Activated CD8-positive, alpha-beta memory T cell treated with anti-CD3 and anti-CD28 coated beads, Interleukin-2, amount 10 ng/mL, durations not matched to agents 7 days and 5 days (primary cell): ENCODE measurements at regions not wholly inside any gene's neighbourhood (a gene's known extent, or its start where the extent isn't known, plus 50 kb on each side); places are given as distances from the start of the nearest gene placed in this dataset.

ENCODE experiments used
- ATAC-seq: fragments of 150-1000 bp; cut with Tn5 transposase; one replicate; pipeline ENCODE4 v1.10.0; 2021; ENCODE audit warnings: moderate library complexity
- CTCF ChIA-PET: fragments of 350-600 bp; sonication (Branson Sonifier 250); formaldehyde crosslinking; loops from one replicate; lab custom pipeline; 2021; ENCODE audit warnings: antibody characterized with exemption; lab: Charles Lee
- DNase-seq: peaks from one replicate; pipeline ENCODE4 v3.0.0-alpha.2; 2020
- H3K27ac Mint-ChIP-seq: one replicate; pipeline ENCODE4 v1.8.0; 2021; ENCODE audit warnings: mild to moderate bottlenecking, mixed read lengths
- H3K27me3 Mint-ChIP-seq: one replicate; pipeline ENCODE4 v1.8.0; 2021; ENCODE audit warnings: mixed read lengths
- H3K36me3 Mint-ChIP-seq: one replicate; pipeline ENCODE4 v1.8.0; 2021; ENCODE audit warnings: mild to moderate bottlenecking, mixed read lengths
- H3K4me1 Mint-ChIP-seq: one replicate; pipeline ENCODE4 v1.8.0; 2021; ENCODE audit warnings: mixed read lengths
- H3K4me3 Mint-ChIP-seq: one replicate; pipeline ENCODE4 v1.8.0; 2021; ENCODE audit warnings: mild to moderate bottlenecking, moderate library complexity, mixed read lengths
- H3K9me3 Mint-ChIP-seq: one replicate; pipeline ENCODE4 v1.8.0; 2022; ENCODE audit warnings: low read depth, mixed read lengths

- H3K9me3 Mint-ChIP-seq = no peaks in the 10 kb centered on the region
- DNase-seq (no peak), ATAC-seq (no peak)
- no peaks in the 10 kb centered on the region for H3K36me3 Mint-ChIP-seq
- no peak overlapping the region for H3K27ac Mint-ChIP-seq
- no peaks in the 10 kb centered on the region for H3K4me1 Mint-ChIP-seq
- H3K27me3 Mint-ChIP-seq = peaks cover 39% of the 10 kb centered on the region
- no peak overlapping the region for H3K4me3 Mint-ChIP-seq
- CTCF ChIA-PET = no interaction called here
Observed at GRCh38 chr3:10570196-10570946, 65.0 kb upstream of the ATP2B2 start.

GRCh38 chr3:10574101-10574620, 68.8 kb upstream of the ATP2B2 start:
- CTCF ChIA-PET = no interaction called here
- no peak overlapping the region for H3K4me3 Mint-ChIP-seq
- H3K27me3 Mint-ChIP-seq = peaks cover 19% of the 10 kb centered on the region
- no peak overlapping the region for H3K27ac Mint-ChIP-seq
- H3K9me3 Mint-ChIP-seq = no peaks in the 10 kb centered on the region
- ATAC-seq (no peak), DNase-seq (no peak)
- no peaks in the 10 kb centered on the region for H3K4me1 Mint-ChIP-seq
- H3K36me3 Mint-ChIP-seq = no peaks in the 10 kb centered on the region

GRCh38 chr3:10575601-10576160, 70.3 kb upstream of the ATP2B2 start:
- no peak for DNase-seq
- CTCF ChIA-PET = no interaction called here
- H3K27ac Mint-ChIP-seq = no peak overlapping the region
- H3K36me3 Mint-ChIP-seq = no peaks in the 10 kb centered on the region
- no peaks in the 10 kb centered on the region for H3K9me3 Mint-ChIP-seq
- no peak for ATAC-seq
- no peak overlapping the region for H3K4me3 Mint-ChIP-seq
- H3K4me1 Mint-ChIP-seq = no peaks in the 10 kb centered on the region
- H3K27me3 Mint-ChIP-seq = peaks cover 17% of the 10 kb centered on the region

GRCh38 chr3:10577486-10577885, 72.1 kb upstream of the ATP2B2 start:
- no peaks in the 10 kb centered on the region for H3K9me3 Mint-ChIP-seq
- DNase-seq = no peak
- no peak overlapping the region for H3K4me3 Mint-ChIP-seq
- ATAC-seq = no peak
- CTCF ChIA-PET = no interaction called here
- peaks cover 17% of the 10 kb centered on the region for H3K27me3 Mint-ChIP-seq
- H3K36me3 Mint-ChIP-seq = no peaks in the 10 kb centered on the region
- no peaks in the 10 kb centered on the region for H3K4me1 Mint-ChIP-seq
- H3K27ac Mint-ChIP-seq = no peak overlapping the region

GRCh38 chr3:10580426-10580825, 75.0 kb upstream of the ATP2B2 start:
- Mint-ChIP-seq H3K27me3 (peaks cover 19% of the 10 kb centered on the region), H3K9me3 (no peaks in the 10 kb centered on the region), H3K4me3 (no peak overlapping the region), H3K27ac (no peak overlapping the region), H3K36me3 (no peaks in the 10 kb centered on the region), H3K4me1 (no peaks in the 10 kb centered on the region)
- ATAC-seq (no peak), DNase-seq (no peak)
- CTCF ChIA-PET = no interaction called here

GRCh38 chr3:10581251-10581650, 75.9 kb upstream of the ATP2B2 start:
- H3K9me3 Mint-ChIP-seq = no peaks in the 10 kb centered on the region
- ATAC-seq = no peak
- DNase-seq = no peak
- H3K27me3 Mint-ChIP-seq = peaks cover 27% of the 10 kb centered on the region
- CTCF ChIA-PET = no interaction called here
- H3K4me3 Mint-ChIP-seq = no peak overlapping the region
- H3K36me3 Mint-ChIP-seq = no peaks in the 10 kb centered on the region
- no peak overlapping the region for H3K27ac Mint-ChIP-seq
- H3K4me1 Mint-ChIP-seq = no peaks in the 10 kb centered on the region

- no peaks in the 10 kb centered on the region for H3K4me1 Mint-ChIP-seq
- H3K4me3 Mint-ChIP-seq = no peak overlapping the region
- no peaks in the 10 kb centered on the region for H3K36me3 Mint-ChIP-seq
- no peaks in the 10 kb centered on the region for H3K9me3 Mint-ChIP-seq
- no peak overlapping the region for H3K27ac Mint-ChIP-seq
- no peak for DNase-seq
- CTCF ChIA-PET = no interaction called here
- ATAC-seq = no peak
- peaks cover 28% of the 10 kb centered on the region for H3K27me3 Mint-ChIP-seq
Observed at GRCh38 chr3:10581716-10582115, 76.3 kb upstream of the ATP2B2 start.

- peaks cover 30% of the 10 kb centered on the region for H3K27me3 Mint-ChIP-seq
- CTCF ChIA-PET = no interaction called here
- no peaks in the 10 kb centered on the region for H3K36me3 Mint-ChIP-seq
- ATAC-seq (no peak), DNase-seq (no peak)
- H3K4me1 Mint-ChIP-seq = no peaks in the 10 kb centered on the region
- no peak overlapping the region for H3K27ac Mint-ChIP-seq
- H3K9me3 Mint-ChIP-seq = no peaks in the 10 kb centered on the region
- no peak overlapping the region for H3K4me3 Mint-ChIP-seq
Observed at GRCh38 chr3:10582733-10583132, 77.3 kb upstream of the ATP2B2 start.

- Mint-ChIP-seq H3K27ac (no peak overlapping the region), H3K4me3 (no peak overlapping the region), H3K4me1 (no peaks in the 10 kb centered on the region), H3K36me3 (no peaks in the 10 kb centered on the region), H3K9me3 (no peaks in the 10 kb centered on the region), H3K27me3 (peaks cover 31% of the 10 kb centered on the region)
- no peak for ATAC-seq
- CTCF ChIA-PET = no interaction called here
- no peak for DNase-seq
Observed at GRCh38 chr3:10583798-10584708, 78.7 kb upstream of the ATP2B2 start.

- CTCF ChIA-PET = interaction anchor here (1.6 kb wide), 1 partner anchor 153 kb away, joined by 4 read pairs; no protein-coding TSS in a partner anchor
- ATAC-seq (no peak), DNase-seq (no peak)
- Mint-ChIP-seq H3K36me3 (no peaks in the 10 kb centered on the region), H3K9me3 (no peaks in the 10 kb centered on the region), H3K4me3 (no peak overlapping the region), H3K4me1 (no peaks in the 10 kb centered on the region), H3K27me3 (peaks cover 33% of the 10 kb centered on the region), H3K27ac (no peak overlapping the region)
Observed at GRCh38 chr3:10585945-10586344, 80.6 kb upstream of the ATP2B2 start.

- Mint-ChIP-seq H3K4me3 (no peak overlapping the region), H3K9me3 (no peaks in the 10 kb centered on the region), H3K4me1 (no peaks in the 10 kb centered on the region), H3K27ac (no peak overlapping the region), H3K27me3 (peaks cover 13% of the 10 kb centered on the region), H3K36me3 (no peaks in the 10 kb centered on the region)
- CTCF ChIA-PET = no interaction called here
- peak; percentile 69 for DNase-seq
- ATAC-seq = peak; percentile 68
Observed at GRCh38 chr3:10594915-10595314, 89.5 kb upstream of the ATP2B2 start.

GRCh38 chr3:10596746-10597448, 91.5 kb upstream of the ATP2B2 start:
- no peaks in the 10 kb centered on the region for H3K9me3 Mint-ChIP-seq
- H3K4me1 Mint-ChIP-seq = peaks cover 3% of the 10 kb centered on the region
- CTCF ChIA-PET = no interaction called here
- H3K27ac Mint-ChIP-seq = no peak overlapping the region
- H3K4me3 Mint-ChIP-seq = no peak overlapping the region
- peaks cover 8% of the 10 kb centered on the region for H3K27me3 Mint-ChIP-seq
- ATAC-seq = no peak
- DNase-seq = no peak
- H3K36me3 Mint-ChIP-seq = no peaks in the 10 kb centered on the region

- CTCF ChIA-PET = no interaction called here
- no peaks in the 10 kb centered on the region for H3K9me3 Mint-ChIP-seq
- peaks cover 8% of the 10 kb centered on the region for H3K27me3 Mint-ChIP-seq
- DNase-seq = no peak
- peaks cover 10% of the 10 kb centered on the region for H3K4me1 Mint-ChIP-seq
- no peak overlapping the region for H3K27ac Mint-ChIP-seq
- no peaks in the 10 kb centered on the region for H3K36me3 Mint-ChIP-seq
- ATAC-seq = no peak
- H3K4me3 Mint-ChIP-seq = no peak overlapping the region
Observed at GRCh38 chr3:10597733-10598132, 92.3 kb upstream of the ATP2B2 start.
